ENCODE measurements at regions not wholly inside any gene's neighbourhood (a gene's known extent, or its start where the extent isn't known, plus 50 kb on each side); places are given as distances from the start of the nearest gene placed in this dataset.

DNA sequence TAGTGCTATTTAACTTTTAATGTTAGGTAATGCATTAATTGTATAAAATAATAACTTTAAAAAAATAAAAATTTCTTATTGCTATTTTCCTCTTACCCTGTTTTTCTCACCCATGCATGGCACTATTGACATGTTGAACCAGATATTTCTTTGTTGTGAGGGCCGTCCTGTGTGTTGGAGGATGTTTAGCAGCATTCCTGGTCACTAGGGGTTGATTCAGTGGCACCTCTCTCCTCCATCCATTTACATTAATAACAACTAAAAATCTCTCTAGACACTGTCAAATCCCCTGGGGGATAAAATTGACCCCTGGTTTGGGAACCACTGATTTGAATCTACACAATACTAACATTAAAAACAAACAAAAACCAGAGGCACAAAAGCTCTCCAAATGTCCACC is 147.5 kb upstream of the MIS18BP1 start:
- Histone ChIP-seq H3K9me3 (ENCODE audit: control extremely low read depth in 1 of 5, control insufficient read depth in 4 of 5, insufficient read depth in 2 of 5, low read depth in 1 of 5, low read length in 4 of 5) (no peaks in the 10 kb centered on the region), H3K27me3 (replicated peaks in 2 of 5; ENCODE audit: control insufficient read depth in 4 of 5, insufficient read depth in 5 of 5, low read length in 4 of 5) (peaks cover 0 to 2% (median 0%) of the 10 kb centered on the region in 5 experiments), H3K27ac (ENCODE audit: insufficient read depth in 1 of 2, low read depth in 1 of 2, low read length in 2 of 2, poor library complexity in 1 of 2, severe bottlenecking in 2 of 2) (no peak overlapping the region), H3K4me1 (ENCODE audit: control extremely low read depth in 1 of 4, control insufficient read depth in 4 of 4, insufficient read depth in 4 of 4, low read length in 3 of 4) (no peaks in the 10 kb centered on the region), H3K4me3 (ENCODE audit: control insufficient read depth in 1 of 7, extremely low read depth in 1 of 7, insufficient read depth in 4 of 7, low read depth in 2 of 7, low read length in 6 of 7) (no peak overlapping the region), H3K36me3 (ENCODE audit: control insufficient read depth in 4 of 4, insufficient read depth in 4 of 4, low read length in 3 of 4) (no peaks in the 10 kb centered on the region)
- CTCF ChIA-PET, result no interaction called here
- no CpG with 5 or more reads among the region's 1 CpG for WGBS (ENCODE audit: insufficient coverage)
- DNase-seq, result no peak
- POLR2A ChIA-PET, result no interaction called here

DNA sequence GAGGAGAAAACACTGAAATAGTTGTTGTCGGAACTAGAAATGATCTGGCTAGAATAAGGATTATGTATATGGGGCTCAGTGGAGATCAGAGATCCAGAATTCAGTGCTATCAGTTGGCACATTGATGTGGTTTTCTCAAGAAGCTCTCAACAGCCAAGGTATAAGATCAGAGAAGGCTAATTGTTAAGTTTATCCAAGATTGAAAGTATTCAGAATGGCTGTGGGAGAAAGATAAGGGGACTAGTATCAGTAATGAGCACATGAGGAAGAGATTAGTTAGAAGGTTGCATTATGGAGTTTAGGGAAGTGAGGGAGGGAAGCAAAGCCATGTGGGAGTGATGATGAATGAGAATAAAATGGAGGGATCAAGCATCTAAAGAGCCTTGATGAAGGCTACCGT is 128.1 kb upstream of the MIS18BP1 start:
- 72% methylated on average over 2 of the region's 2 CpGs for WGBS (ENCODE audit: insufficient coverage)
- ChIA-PET POLR2A (no interaction called here), CTCF (no interaction called here)
- H3K4me3 ChIP-seq (ENCODE audit: control insufficient read depth in 1 of 7, extremely low read depth in 1 of 7, insufficient read depth in 4 of 7, low read depth in 2 of 7, low read length in 6 of 7), result no peak overlapping the region
- H3K36me3 ChIP-seq (ENCODE audit: control insufficient read depth in 4 of 4, insufficient read depth in 4 of 4, low read length in 3 of 4), result no peaks in the 10 kb centered on the region
- peaks cover 0 to 2% (median 0%) of the 10 kb centered on the region in 5 experiments for H3K9me3 ChIP-seq (ENCODE audit: control extremely low read depth in 1 of 5, control insufficient read depth in 4 of 5, insufficient read depth in 2 of 5, low read depth in 1 of 5, low read length in 4 of 5)
- H3K27me3 ChIP-seq (replicated peaks in 2 of 5; ENCODE audit: control insufficient read depth in 4 of 5, insufficient read depth in 5 of 5, low read length in 4 of 5), result no peaks in the 10 kb centered on the region
- no peak for DNase-seq
- no peak overlapping the region for H3K27ac ChIP-seq (ENCODE audit: insufficient read depth in 1 of 2, low read depth in 1 of 2, low read length in 2 of 2, poor library complexity in 1 of 2, severe bottlenecking in 2 of 2)
- H3K4me1 ChIP-seq (ENCODE audit: control extremely low read depth in 1 of 4, control insufficient read depth in 4 of 4, insufficient read depth in 4 of 4, low read length in 3 of 4), result no peaks in the 10 kb centered on the region

DNA sequence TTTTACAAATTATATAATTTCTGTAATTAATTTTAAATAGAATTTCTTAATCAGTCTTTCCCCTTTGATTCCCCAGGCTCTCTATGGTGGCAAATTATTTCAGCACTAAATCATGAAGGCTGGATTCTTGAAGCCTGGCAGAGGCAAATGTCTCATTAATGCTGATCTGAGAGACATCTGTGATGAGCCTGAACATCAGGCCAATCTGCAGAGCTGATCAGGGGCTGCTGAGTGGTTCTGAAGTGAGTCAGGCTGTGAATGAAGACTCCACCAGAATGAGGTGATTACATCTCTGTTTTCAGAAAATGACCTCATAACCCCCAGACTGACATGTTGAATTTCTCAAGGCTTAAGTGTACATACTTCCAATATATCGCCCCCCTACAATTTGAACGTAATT is 124.2 kb upstream of the MIS18BP1 start:
- no peak for DNase-seq
- 100% methylated on average over 1 of the region's 2 CpGs for WGBS (ENCODE audit: insufficient coverage)
- CTCF ChIA-PET, result no interaction called here
- POLR2A ChIA-PET, result no interaction called here
- Histone ChIP-seq H3K4me1 (ENCODE audit: control extremely low read depth in 1 of 4, control insufficient read depth in 4 of 4, insufficient read depth in 4 of 4, low read length in 3 of 4) (no peaks in the 10 kb centered on the region), H3K4me3 (ENCODE audit: control insufficient read depth in 1 of 7, extremely low read depth in 1 of 7, insufficient read depth in 4 of 7, low read depth in 2 of 7, low read length in 6 of 7) (no peak overlapping the region), H3K27ac (ENCODE audit: insufficient read depth in 1 of 2, low read depth in 1 of 2, low read length in 2 of 2, poor library complexity in 1 of 2, severe bottlenecking in 2 of 2) (no peak overlapping the region), H3K27me3 (replicated peaks in 2 of 5; ENCODE audit: control insufficient read depth in 4 of 5, insufficient read depth in 5 of 5, low read length in 4 of 5) (no peaks in the 10 kb centered on the region), H3K36me3 (ENCODE audit: control insufficient read depth in 4 of 4, insufficient read depth in 4 of 4, low read length in 3 of 4) (no peaks in the 10 kb centered on the region), H3K9me3 (ENCODE audit: control extremely low read depth in 1 of 5, control insufficient read depth in 4 of 5, insufficient read depth in 2 of 5, low read depth in 1 of 5, low read length in 4 of 5) (no peaks in the 10 kb centered on the region)

DNA sequence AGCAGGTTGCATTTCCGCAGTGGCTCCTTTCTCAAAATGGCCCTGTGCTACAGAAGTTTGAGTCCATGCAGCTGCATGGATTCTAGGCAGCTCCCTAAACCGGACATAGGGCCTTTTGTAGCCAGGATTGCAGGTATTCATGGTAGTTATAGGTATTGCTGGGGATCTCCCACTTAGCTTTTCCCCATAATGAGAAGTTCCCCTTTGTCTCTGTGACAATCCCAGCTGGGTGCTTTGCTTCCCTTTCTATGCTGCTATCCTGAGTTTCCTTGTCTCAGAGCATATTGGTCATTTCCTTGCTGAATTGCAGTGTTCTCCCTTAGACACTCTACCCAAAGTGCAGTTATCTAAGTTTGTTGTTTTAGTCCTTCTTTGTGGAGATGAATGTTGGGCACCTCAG is 120.9 kb upstream of the MIS18BP1 start:
- Histone ChIP-seq H3K36me3 (ENCODE audit: control insufficient read depth in 4 of 4, insufficient read depth in 4 of 4, low read length in 3 of 4) (no peaks in the 10 kb centered on the region), H3K9me3 (ENCODE audit: control extremely low read depth in 1 of 5, control insufficient read depth in 4 of 5, insufficient read depth in 2 of 5, low read depth in 1 of 5, low read length in 4 of 5) (no peaks in the 10 kb centered on the region), H3K27ac (ENCODE audit: insufficient read depth in 1 of 2, low read depth in 1 of 2, low read length in 2 of 2, poor library complexity in 1 of 2, severe bottlenecking in 2 of 2) (no peak overlapping the region), H3K4me3 (ENCODE audit: control insufficient read depth in 1 of 7, extremely low read depth in 1 of 7, insufficient read depth in 4 of 7, low read depth in 2 of 7, low read length in 6 of 7) (no peak overlapping the region), H3K27me3 (replicated peaks in 2 of 5; ENCODE audit: control insufficient read depth in 4 of 5, insufficient read depth in 5 of 5, low read length in 4 of 5) (no peaks in the 10 kb centered on the region), H3K4me1 (ENCODE audit: control extremely low read depth in 1 of 4, control insufficient read depth in 4 of 4, insufficient read depth in 4 of 4, low read length in 3 of 4) (no peaks in the 10 kb centered on the region)
- CTCF ChIA-PET, result no interaction called here
- POLR2A ChIA-PET, result no interaction called here
- DNase-seq, result no peak
- WGBS (ENCODE audit: insufficient coverage), result 91% methylated on average over 1 of the region's 2 CpGs

DNA sequence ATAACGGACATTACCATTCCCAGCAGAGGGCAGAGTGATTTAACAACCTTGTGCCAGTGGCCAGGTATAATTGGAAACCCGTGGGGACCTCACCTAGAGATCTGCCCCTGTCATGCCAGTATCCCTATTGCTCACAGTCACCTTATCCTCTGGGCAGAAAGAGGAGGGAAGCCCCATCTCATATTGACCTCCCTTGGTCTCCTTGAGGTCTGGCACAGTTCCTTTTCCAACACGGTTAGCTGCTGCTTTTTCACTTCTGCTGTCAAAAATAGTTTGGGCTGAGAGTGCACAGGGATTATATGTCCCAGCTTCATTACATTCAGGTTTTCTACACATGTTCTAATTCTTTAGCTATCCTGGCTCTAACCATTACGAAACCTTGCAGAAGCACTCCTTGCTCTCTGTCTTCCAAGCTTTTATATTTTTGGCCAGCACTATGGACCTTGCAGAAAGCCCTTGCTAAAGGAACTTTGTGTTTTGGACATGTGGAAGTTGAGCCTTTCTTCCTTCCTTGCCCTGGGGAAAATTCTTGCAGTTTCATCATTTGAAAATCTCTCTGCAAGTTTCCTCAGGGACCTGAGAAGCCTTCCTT is 111.7 kb upstream of the MIS18BP1 start:
- Histone ChIP-seq H3K4me3 (ENCODE audit: control insufficient read depth in 1 of 7, extremely low read depth in 1 of 7, insufficient read depth in 4 of 7, low read depth in 2 of 7, low read length in 6 of 7) (no peak overlapping the region), H3K27ac (ENCODE audit: insufficient read depth in 1 of 2, low read depth in 1 of 2, low read length in 2 of 2, poor library complexity in 1 of 2, severe bottlenecking in 2 of 2) (no peak overlapping the region), H3K36me3 (ENCODE audit: control insufficient read depth in 4 of 4, insufficient read depth in 4 of 4, low read length in 3 of 4) (no peaks in the 10 kb centered on the region), H3K4me1 (ENCODE audit: control extremely low read depth in 1 of 4, control insufficient read depth in 4 of 4, insufficient read depth in 4 of 4, low read length in 3 of 4) (no peaks in the 10 kb centered on the region), H3K27me3 (replicated peaks in 2 of 5; ENCODE audit: control insufficient read depth in 4 of 5, insufficient read depth in 5 of 5, low read length in 4 of 5) (no peaks in the 10 kb centered on the region), H3K9me3 (ENCODE audit: control extremely low read depth in 1 of 5, control insufficient read depth in 4 of 5, insufficient read depth in 2 of 5, low read depth in 1 of 5, low read length in 4 of 5) (no peaks in the 10 kb centered on the region)
- no peak for DNase-seq
- ChIA-PET CTCF (no interaction called here), POLR2A (no interaction called here)
- 33% methylated on average over 2 of the region's 4 CpGs for WGBS (ENCODE audit: insufficient coverage)

DNA sequence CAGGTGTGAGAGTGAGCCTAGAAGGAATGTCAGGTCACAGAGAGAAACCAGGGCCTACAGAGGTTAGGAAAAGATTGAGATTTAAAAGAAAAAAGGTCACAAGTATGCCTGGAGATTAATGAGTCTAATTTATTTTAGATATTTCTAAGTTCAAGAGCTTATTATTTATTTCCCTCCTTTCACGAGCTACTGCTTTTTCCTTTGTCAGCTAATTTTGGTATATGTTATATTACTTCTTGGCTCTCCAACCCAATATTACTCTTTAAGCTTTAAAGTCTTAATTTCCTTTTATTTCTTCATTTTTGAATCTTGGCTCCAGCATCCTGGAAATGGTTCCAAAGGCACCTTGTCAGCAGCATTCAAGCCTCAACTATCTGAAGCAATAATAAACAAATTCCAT is 109.5 kb upstream of the MIS18BP1 start:
- CTCF ChIA-PET, result interaction anchor here (1.3 kb wide), 1 partner anchor 16 kb away, joined by 3 read pairs; no protein-coding TSS in a partner anchor
- no peak overlapping the region for H3K4me3 ChIP-seq (ENCODE audit: control insufficient read depth in 1 of 7, extremely low read depth in 1 of 7, insufficient read depth in 4 of 7, low read depth in 2 of 7, low read length in 6 of 7)
- no peak overlapping the region for H3K27ac ChIP-seq (ENCODE audit: insufficient read depth in 1 of 2, low read depth in 1 of 2, low read length in 2 of 2, poor library complexity in 1 of 2, severe bottlenecking in 2 of 2)
- no peak for DNase-seq
- POLR2A ChIA-PET, result no interaction called here
- no peaks in the 10 kb centered on the region for H3K4me1 ChIP-seq (ENCODE audit: control extremely low read depth in 1 of 4, control insufficient read depth in 4 of 4, insufficient read depth in 4 of 4, low read length in 3 of 4)
- H3K36me3 ChIP-seq (ENCODE audit: control insufficient read depth in 4 of 4, insufficient read depth in 4 of 4, low read length in 3 of 4), result no peaks in the 10 kb centered on the region
- H3K9me3 ChIP-seq (ENCODE audit: control extremely low read depth in 1 of 5, control insufficient read depth in 4 of 5, insufficient read depth in 2 of 5, low read depth in 1 of 5, low read length in 4 of 5), result no peaks in the 10 kb centered on the region
- no CpG with 5 or more reads among the region's 1 CpG for WGBS (ENCODE audit: insufficient coverage)
- no peaks in the 10 kb centered on the region for H3K27me3 ChIP-seq (replicated peaks in 2 of 5; ENCODE audit: control insufficient read depth in 4 of 5, insufficient read depth in 5 of 5, low read length in 4 of 5)

DNA sequence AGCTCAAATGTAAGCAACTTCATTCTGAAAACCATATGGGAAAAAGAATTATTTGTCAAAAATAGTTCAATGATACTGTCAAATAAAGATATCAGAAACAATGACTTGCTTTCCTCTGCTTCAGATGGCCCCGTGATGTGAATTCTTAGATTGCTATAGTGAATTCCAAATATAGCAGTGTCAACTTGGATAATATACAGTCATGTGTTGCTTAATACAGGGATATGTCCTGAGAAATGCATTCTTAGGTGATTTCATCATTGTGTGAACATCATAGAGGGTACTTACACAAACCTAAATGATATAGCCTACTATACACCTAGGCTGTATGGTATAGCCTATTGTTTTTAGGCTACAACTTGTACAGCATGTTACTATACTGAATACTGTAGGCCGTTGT is 108.7 kb upstream of the MIS18BP1 start:
- WGBS (ENCODE audit: insufficient coverage), result 100% methylated on average over 1 of the region's 2 CpGs
- POLR2A ChIA-PET, result no interaction called here

More for the DNA sequence above, 108.7 kb upstream of the MIS18BP1 start:
- DNase-seq, result no peak
- Histone ChIP-seq H3K36me3 (ENCODE audit: control insufficient read depth in 4 of 4, insufficient read depth in 4 of 4, low read length in 3 of 4) (no peaks in the 10 kb centered on the region), H3K9me3 (ENCODE audit: control extremely low read depth in 1 of 5, control insufficient read depth in 4 of 5, insufficient read depth in 2 of 5, low read depth in 1 of 5, low read length in 4 of 5) (no peaks in the 10 kb centered on the region), H3K27ac (ENCODE audit: insufficient read depth in 1 of 2, low read depth in 1 of 2, low read length in 2 of 2, poor library complexity in 1 of 2, severe bottlenecking in 2 of 2) (no peak overlapping the region), H3K4me1 (ENCODE audit: control extremely low read depth in 1 of 4, control insufficient read depth in 4 of 4, insufficient read depth in 4 of 4, low read length in 3 of 4) (no peaks in the 10 kb centered on the region), H3K27me3 (replicated peaks in 2 of 5; ENCODE audit: control insufficient read depth in 4 of 5, insufficient read depth in 5 of 5, low read length in 4 of 5) (no peaks in the 10 kb centered on the region), H3K4me3 (ENCODE audit: control insufficient read depth in 1 of 7, extremely low read depth in 1 of 7, insufficient read depth in 4 of 7, low read depth in 2 of 7, low read length in 6 of 7) (no peak overlapping the region)
- CTCF ChIA-PET, result no interaction called here
